ENCODE measurements at regions not wholly inside any gene's neighbourhood (a gene's known extent, or its start where the extent isn't known, plus 50 kb on each side); places are given as distances from the start of the nearest gene placed in this dataset.
"Not testable (repeated sequence)": the region's sequence is repeated elsewhere in the genome, so short reads cannot be mapped to it uniquely, and the experiment has no call there.

GRCh38 chr4:95939141-95939540 lies 99.2 kb downstream of the PDHA2 start:
- TF ChIP-seq POLR2A (IDR thresholded peaks at IDR 0.05) = no peak
- TF ChIP-seq EP300 (IDR thresholded peaks at IDR 0.05; ENCODE audit: low read depth) = no peak
- TF ChIP-seq POLR2AphosphoS5 (IDR thresholded peaks at IDR 0.05) = no peak
- no peak for TF ChIP-seq CTCF (IDR thresholded peaks at IDR 0.05)
- no peak for DNase-seq
- Histone ChIP-seq H3K4me3 (no peak overlapping the region), H3K9me3 (no peaks in the 10 kb centered on the region), H3K27me3 (no peaks in the 10 kb centered on the region), H3K27ac (no peak overlapping the region), H3K36me3 (no peaks in the 10 kb centered on the region), H3K4me1 (no peaks in the 10 kb centered on the region)
- intact Hi-C loops (cut with DNase I; ENCODE audit: low total_unique reads) = no loop called here
- WGBS, 2 donors (ENCODE audit: low coverage in 1 of 2) = 73 to 92% methylated on average over 1 of the region's 1 CpG
- in situ Hi-C loops (cut with MboI; ENCODE audit: low pct_ligation_motif_present in 1 of 4, low pct_unique_long_range_greater_than_20kb in 1 of 4, low sequenced_read_pairs in 3 of 4) = no loop called here

DNA sequence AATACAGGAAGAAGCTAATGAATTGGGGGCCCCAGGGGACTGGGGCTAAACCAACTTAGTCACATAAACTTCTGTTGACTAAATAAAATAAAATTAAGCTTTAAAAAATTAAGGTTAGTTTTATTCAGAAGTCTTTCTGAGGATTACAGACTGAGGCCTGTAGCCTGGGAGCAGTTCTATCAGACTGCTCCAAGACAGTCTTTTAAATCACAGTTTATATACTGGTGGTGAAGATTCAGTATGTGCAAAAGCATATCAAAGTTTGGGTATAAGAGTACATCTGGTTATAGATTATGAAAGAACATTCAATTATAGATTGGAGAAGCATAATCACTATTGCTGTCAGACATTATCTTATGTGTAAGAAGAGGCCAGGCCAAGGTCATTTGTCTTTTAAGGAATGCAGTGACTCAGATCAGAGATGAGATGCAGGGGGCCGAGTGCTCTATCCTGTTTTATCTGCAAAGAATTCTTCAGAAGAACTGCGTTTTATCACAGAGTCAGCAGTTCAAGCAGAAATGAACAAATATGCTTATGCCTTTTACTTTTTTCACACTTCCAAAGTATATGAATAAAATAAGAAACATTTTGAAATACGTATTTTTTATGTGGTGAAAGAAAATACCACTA lies 109.4 kb downstream of the PDHA2 start:
- Histone ChIP-seq H3K9me3 (no peaks in the 10 kb centered on the region), H3K27me3 (no peaks in the 10 kb centered on the region), H3K4me3 (no peak overlapping the region), H3K36me3 (no peaks in the 10 kb centered on the region), H3K4me1 (no peaks in the 10 kb centered on the region), H3K27ac (no peak overlapping the region)
- in situ Hi-C loops (cut with MboI; ENCODE audit: low pct_ligation_motif_present in 1 of 4, low pct_unique_long_range_greater_than_20kb in 1 of 4, low sequenced_read_pairs in 3 of 4) (no loop called here), intact Hi-C loops (cut with DNase I; ENCODE audit: low total_unique reads) (no loop called here)
- TF ChIP-seq POLR2AphosphoS5 (IDR thresholded peaks at IDR 0.05) = no peak
- no peak for TF ChIP-seq EP300 (IDR thresholded peaks at IDR 0.05; ENCODE audit: low read depth)
- no peak for TF ChIP-seq CTCF (IDR thresholded peaks at IDR 0.05)
- TF ChIP-seq POLR2A (IDR thresholded peaks at IDR 0.05) = no peak
- DNase-seq = no peak
- WGBS, 2 donors (ENCODE audit: low coverage in 1 of 2) = 53 to 61% methylated on average over 3 of the region's 3 CpGs

GRCh38 chr4:95949808-95950207 lies 109.9 kb downstream of the PDHA2 start:
- intact Hi-C loops (cut with DNase I; ENCODE audit: low total_unique reads) = no loop called here
- Histone ChIP-seq H3K4me1 (no peaks in the 10 kb centered on the region), H3K36me3 (no peaks in the 10 kb centered on the region), H3K27me3 (no peaks in the 10 kb centered on the region), H3K27ac (no peak overlapping the region), H3K9me3 (no peaks in the 10 kb centered on the region), H3K4me3 (no peak overlapping the region)
- WGBS, 2 donors (ENCODE audit: low coverage in 1 of 2) = 97 to 100% methylated on average over 1 of the region's 1 CpG
- no peak for TF ChIP-seq POLR2A (IDR thresholded peaks at IDR 0.05)
- TF ChIP-seq POLR2AphosphoS5 (IDR thresholded peaks at IDR 0.05) = no peak
- no peak for TF ChIP-seq EP300 (IDR thresholded peaks at IDR 0.05; ENCODE audit: low read depth)
- TF ChIP-seq CTCF (IDR thresholded peaks at IDR 0.05) = no peak
- DNase-seq = no peak
- in situ Hi-C loops (cut with MboI; ENCODE audit: low pct_ligation_motif_present in 1 of 4, low pct_unique_long_range_greater_than_20kb in 1 of 4, low sequenced_read_pairs in 3 of 4) = no loop called here

- 47% methylated on average over 2 of the region's 2 CpGs; no CpG with 5 or more reads in 1 of the 2 donors for WGBS, 2 donors (ENCODE audit: low coverage in 1 of 2)
- DNase-seq; H3K27me3 ChIP-seq; H3K4me3 ChIP-seq; H3K27ac ChIP-seq; intact Hi-C loops (cut with DNase I; ENCODE audit: low total_unique reads); in situ Hi-C loops (cut with MboI; ENCODE audit: low pct_ligation_motif_present in 1 of 4, low pct_unique_long_range_greater_than_20kb in 1 of 4, low sequenced_read_pairs in 3 of 4); H3K4me1 ChIP-seq; H3K9me3 ChIP-seq; H3K36me3 ChIP-seq: not testable (repeated sequence)
Observed at GRCh38 chr4:95952538-95952937, 112.6 kb downstream of the PDHA2 start.

- Histone ChIP-seq H3K27ac (no peak overlapping the region), H3K9me3 (no peaks in the 10 kb centered on the region), H3K36me3 (no peaks in the 10 kb centered on the region), H3K4me1 (no peaks in the 10 kb centered on the region), H3K4me3 (no peak overlapping the region), H3K27me3 (no peaks in the 10 kb centered on the region)
- TF ChIP-seq POLR2AphosphoS5 (IDR thresholded peaks at IDR 0.05) (no peak), EP300 (IDR thresholded peaks at IDR 0.05; ENCODE audit: low read depth) (no peak), POLR2A (IDR thresholded peaks at IDR 0.05) (no peak), CTCF (IDR thresholded peaks at IDR 0.05) (no peak)
- in situ Hi-C loops (cut with MboI; ENCODE audit: low pct_ligation_motif_present in 1 of 4, low pct_unique_long_range_greater_than_20kb in 1 of 4, low sequenced_read_pairs in 3 of 4) = no loop called here
- intact Hi-C loops (cut with DNase I; ENCODE audit: low total_unique reads) = no loop called here
- DNase-seq = no peak
- 81 to 100% methylated on average over 1 of the region's 1 CpG for WGBS, 2 donors (ENCODE audit: low coverage in 1 of 2)
Observed at GRCh38 chr4:95956094-95956493, 116.2 kb downstream of the PDHA2 start.

Data from transverse colon (tissue), 4 donors.